HCT116 (cell line): ENCODE measurements at regions not wholly inside any gene's neighbourhood (a gene's known extent, or its start where the extent isn't known, plus 50 kb on each side); places are given as distances from the start of the nearest gene placed in this dataset.

Experiments
- CEBPB ChIP-seq: IDR thresholded peaks from 2 replicates; pipeline ENCODE4 v1.6.1; 2012; ENCODE audit warnings: low read depth
- POLR2A ChIP-seq: IDR thresholded peaks from 2 replicates; pipeline ENCODE4 v1.7.0; 2011; ENCODE audit warnings: borderline replicate concordance; ENCODE audit not compliant: insufficient read depth, insufficient read length; ENCODE audit errors: extremely low read depth
- POLR2AphosphoS5 ChIP-seq: IDR thresholded peaks from 2 replicates; pipeline ENCODE4 v1.6.1; 2011; ENCODE audit warnings: mild to moderate bottlenecking, low read depth, low read length, moderate library complexity
- REST ChIP-seq: IDR thresholded peaks from 2 replicates; pipeline ENCODE4 v1.6.1; 2012; ENCODE audit warnings: low read depth
- SRF ChIP-seq: IDR thresholded peaks from 2 replicates; pipeline ENCODE4 v1.6.1; 2012; ENCODE audit warnings: low read depth
- TCF7L2 ChIP-seq: IDR thresholded peaks from 2 replicates; pipeline ENCODE4 v1.7.0; 2011; ENCODE audit warnings: borderline replicate concordance, inconsistent platforms; ENCODE audit not compliant: insufficient read depth, insufficient read length; ENCODE audit errors: extremely low read depth
- TF ChIP-seq, protein P1 (sequence below), 3 experiments: fragments of 200-600 bp in 1 of 3; sonication (generic) in 1 of 3; IDR thresholded peaks in 2 of 3; conservative IDR thresholded peaks in 1 of 3; 2 replicates each; pipeline ENCODE4 v1.5.1; 2012 to 2017; ENCODE audit warnings: low read depth in 2 of 3, low read length in 2 of 3, antibody characterized with exemption in 1 of 3, borderline replicate concordance in 1 of 3, control low read depth in 1 of 3, mild to moderate bottlenecking in 1 of 3, mixed read lengths in 1 of 3, mixed run types in 1 of 3, moderate library complexity in 1 of 3; ENCODE audit not compliant: insufficient read depth in 1 of 3
- TF ChIP-seq, protein P2 (sequence below): IDR thresholded peaks from 2 replicates; pipeline ENCODE4 v1.6.1; 2011; ENCODE audit warnings: mild to moderate bottlenecking, low read length, moderate library complexity; ENCODE audit not compliant: insufficient replicate concordance; ENCODE audit errors: extremely low read depth

DNA sequence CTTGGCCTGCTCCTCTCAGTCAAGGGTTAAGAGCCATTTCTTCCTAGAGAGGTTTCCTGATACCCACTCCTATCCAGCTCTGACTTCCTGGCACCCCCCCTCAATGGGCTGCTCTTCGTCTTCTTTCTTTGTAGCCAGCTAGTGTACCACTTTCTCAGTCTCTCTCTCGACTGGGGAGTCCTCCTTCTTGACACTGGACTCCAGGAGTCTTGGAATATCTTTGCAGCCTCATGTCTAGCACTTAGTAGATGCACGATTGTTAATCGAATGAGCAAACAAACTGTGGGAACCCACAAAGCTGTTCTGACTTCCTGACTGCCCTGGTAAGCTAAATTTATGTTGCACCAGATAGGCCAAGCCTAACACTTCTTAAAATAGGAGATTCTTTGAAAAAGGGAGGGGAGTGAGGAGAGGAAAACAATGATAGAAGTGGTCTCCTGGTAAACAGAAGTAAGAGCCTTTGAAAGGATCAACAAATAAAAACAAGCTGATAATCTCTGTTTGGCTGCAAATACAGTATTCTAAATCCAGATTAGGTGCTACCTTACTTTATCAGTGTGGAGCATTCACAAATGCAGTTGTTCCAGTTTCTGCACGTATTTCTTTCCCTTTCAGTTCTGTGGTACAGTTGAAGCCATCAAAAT lies 160.1 kb upstream of the CITED2 start:
- TF ChIP-seq, protein P1, sequence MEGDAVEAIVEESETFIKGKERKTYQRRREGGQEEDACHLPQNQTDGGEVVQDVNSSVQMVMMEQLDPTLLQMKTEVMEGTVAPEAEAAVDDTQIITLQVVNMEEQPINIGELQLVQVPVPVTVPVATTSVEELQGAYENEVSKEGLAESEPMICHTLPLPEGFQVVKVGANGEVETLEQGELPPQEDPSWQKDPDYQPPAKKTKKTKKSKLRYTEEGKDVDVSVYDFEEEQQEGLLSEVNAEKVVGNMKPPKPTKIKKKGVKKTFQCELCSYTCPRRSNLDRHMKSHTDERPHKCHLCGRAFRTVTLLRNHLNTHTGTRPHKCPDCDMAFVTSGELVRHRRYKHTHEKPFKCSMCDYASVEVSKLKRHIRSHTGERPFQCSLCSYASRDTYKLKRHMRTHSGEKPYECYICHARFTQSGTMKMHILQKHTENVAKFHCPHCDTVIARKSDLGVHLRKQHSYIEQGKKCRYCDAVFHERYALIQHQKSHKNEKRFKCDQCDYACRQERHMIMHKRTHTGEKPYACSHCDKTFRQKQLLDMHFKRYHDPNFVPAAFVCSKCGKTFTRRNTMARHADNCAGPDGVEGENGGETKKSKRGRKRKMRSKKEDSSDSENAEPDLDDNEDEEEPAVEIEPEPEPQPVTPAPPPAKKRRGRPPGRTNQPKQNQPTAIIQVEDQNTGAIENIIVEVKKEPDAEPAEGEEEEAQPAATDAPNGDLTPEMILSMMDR (IDR thresholded peaks at IDR 0.05 in 2 of 3, conservative IDR thresholded peaks at IDR 0.05 in 1 of 3; ENCODE audit: borderline replicate concordance in 1 of 3, insufficient read depth in 1 of 3, low read depth in 2 of 3, low read length in 2 of 3): no peak
- TF ChIP-seq CEBPB (no peak), POLR2AphosphoS5 (no peak), TCF7L2 (no peak), SRF (no peak), POLR2A (no peak), REST (no peak)
- TF ChIP-seq, protein P2, sequence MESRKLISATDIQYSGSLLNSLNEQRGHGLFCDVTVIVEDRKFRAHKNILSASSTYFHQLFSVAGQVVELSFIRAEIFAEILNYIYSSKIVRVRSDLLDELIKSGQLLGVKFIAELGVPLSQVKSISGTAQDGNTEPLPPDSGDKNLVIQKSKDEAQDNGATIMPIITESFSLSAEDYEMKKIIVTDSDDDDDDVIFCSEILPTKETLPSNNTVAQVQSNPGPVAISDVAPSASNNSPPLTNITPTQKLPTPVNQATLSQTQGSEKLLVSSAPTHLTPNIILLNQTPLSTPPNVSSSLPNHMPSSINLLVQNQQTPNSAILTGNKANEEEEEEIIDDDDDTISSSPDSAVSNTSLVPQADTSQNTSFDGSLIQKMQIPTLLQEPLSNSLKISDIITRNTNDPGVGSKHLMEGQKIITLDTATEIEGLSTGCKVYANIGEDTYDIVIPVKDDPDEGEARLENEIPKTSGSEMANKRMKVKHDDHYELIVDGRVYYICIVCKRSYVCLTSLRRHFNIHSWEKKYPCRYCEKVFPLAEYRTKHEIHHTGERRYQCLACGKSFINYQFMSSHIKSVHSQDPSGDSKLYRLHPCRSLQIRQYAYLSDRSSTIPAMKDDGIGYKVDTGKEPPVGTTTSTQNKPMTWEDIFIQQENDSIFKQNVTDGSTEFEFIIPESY: no peak
